AG04449 (cell line): ENCODE measurements at regions not wholly inside any gene's neighbourhood (a gene's known extent, or its start where the extent isn't known, plus 50 kb on each side); places are given as distances from the start of the nearest gene placed in this dataset.

Experiments
- CTCF ChIA-PET: fragments of 350-600 bp; formaldehyde crosslinking; extraction: SDS; loops from one replicate; lab custom pipeline; 2021; ENCODE audit warnings: antibody characterized with exemption; lab: Yijun Ruan, JAX
- POLR2A ChIA-PET: fragments of 400-600, 350-600 bp; formaldehyde crosslinking; extraction: SDS; loops from one replicate; lab custom pipeline; 2020; ENCODE audit warnings: antibody characterized with exemption, inconsistent platforms; lab: Yijun Ruan, JAX
- DNase-seq: peaks from one replicate; pipeline ENCODE4 v3.0.0-alpha.2; 2010; ENCODE audit warnings: low read depth, low spot score
- H3K4me3 ChIP-seq: 2 replicates; pipeline ENCODE4 v1.5.1; 2011; ENCODE audit warnings: low read depth, mild to moderate bottlenecking, control low read depth, low read length
- TF ChIP-seq, protein P1 (sequence below): IDR thresholded peaks from one replicate; pipeline ENCODE4 v1.5.1; 2011; ENCODE audit warnings: mild to moderate bottlenecking, moderate library complexity, low read length, control low read depth, inconsistent platforms; ENCODE audit not compliant: insufficient read depth; ENCODE audit errors: missing control alignments

DNA sequence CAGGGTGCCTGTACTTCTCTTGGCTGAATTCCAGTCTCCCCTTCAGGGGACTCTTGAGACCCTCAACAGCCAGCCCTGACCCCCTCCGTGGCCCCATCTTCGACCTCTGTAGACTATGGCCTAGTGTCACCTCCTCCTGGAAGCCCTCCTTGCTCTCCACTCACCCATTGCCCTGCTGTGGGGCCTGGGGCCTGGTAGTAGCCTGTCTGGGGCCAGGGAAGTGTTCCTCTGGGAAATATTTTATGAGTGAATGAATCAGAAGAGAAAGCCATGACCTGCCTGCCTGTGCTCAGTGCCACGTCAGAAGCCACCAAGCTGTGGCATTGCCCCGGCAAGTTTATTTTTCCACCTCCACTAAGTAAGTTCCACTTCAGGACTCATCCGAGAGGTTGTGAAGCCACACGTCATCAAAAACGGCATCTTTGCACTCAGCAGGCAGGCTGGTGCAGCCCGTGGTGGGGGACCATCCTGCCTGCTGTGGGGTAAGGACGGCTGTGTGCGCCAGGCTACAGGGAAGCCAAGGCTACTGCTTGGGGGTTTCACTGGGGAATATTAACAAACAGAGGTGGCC lies 59.6 kb upstream of the PPARA start:
- no peak overlapping the region for H3K4me3 ChIP-seq
- ChIA-PET POLR2A (no interaction called here), CTCF (interaction anchor here (1.5 to 2.0 kb wide), 2 partner anchors 17 to 84 kb away, joined by 6 to 8 read pairs; no protein-coding TSS in a partner anchor)
- no peak for DNase-seq
- TF ChIP-seq, protein P1, sequence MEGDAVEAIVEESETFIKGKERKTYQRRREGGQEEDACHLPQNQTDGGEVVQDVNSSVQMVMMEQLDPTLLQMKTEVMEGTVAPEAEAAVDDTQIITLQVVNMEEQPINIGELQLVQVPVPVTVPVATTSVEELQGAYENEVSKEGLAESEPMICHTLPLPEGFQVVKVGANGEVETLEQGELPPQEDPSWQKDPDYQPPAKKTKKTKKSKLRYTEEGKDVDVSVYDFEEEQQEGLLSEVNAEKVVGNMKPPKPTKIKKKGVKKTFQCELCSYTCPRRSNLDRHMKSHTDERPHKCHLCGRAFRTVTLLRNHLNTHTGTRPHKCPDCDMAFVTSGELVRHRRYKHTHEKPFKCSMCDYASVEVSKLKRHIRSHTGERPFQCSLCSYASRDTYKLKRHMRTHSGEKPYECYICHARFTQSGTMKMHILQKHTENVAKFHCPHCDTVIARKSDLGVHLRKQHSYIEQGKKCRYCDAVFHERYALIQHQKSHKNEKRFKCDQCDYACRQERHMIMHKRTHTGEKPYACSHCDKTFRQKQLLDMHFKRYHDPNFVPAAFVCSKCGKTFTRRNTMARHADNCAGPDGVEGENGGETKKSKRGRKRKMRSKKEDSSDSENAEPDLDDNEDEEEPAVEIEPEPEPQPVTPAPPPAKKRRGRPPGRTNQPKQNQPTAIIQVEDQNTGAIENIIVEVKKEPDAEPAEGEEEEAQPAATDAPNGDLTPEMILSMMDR: no peak

DNA sequence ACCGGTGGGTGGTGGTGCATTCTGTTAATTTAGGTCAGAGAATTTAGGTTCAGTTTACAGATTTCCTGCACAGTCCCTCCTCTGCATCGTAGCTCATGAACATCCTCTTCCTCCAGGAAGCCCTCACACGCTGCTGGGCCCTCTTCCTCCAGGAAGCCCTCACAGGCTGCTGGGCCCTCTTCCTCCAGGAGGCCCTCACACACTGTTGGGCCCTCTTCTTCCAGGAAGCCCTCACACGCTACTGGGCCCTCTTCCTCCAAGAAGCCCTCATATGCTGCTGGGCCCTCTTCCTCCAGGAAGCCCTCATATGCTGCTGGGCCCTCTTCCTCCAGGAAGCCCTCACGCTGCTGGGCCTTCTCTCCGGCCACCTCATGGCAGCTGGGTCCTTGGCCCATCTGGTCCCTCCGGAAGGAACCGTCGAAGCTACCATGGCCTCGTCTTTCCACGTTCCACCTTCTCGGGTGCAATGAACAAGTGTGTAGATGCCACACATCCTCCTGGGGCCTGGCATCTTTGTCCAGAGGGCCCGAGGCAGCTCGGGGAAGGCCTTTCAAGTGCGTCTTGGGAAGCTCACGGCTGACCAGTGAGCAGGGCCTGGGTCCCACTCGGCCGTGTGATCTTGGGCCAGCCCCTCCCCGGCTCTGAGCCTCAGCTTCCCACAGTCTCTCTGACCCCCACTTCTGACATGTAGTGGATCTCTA lies 58.9 kb upstream of the PPARA start:
- DNase-seq: no peak
- H3K4me3 ChIP-seq: no peak overlapping the region
- TF ChIP-seq, protein P1: no peak
- CTCF ChIA-PET: interaction anchor here (1.5 to 3.7 kb wide), 5 partner anchors 16 to 97 kb away, joined by 5 to 20 read pairs (median 8); no protein-coding TSS in a partner anchor
- POLR2A ChIA-PET: no interaction called here

DNA sequence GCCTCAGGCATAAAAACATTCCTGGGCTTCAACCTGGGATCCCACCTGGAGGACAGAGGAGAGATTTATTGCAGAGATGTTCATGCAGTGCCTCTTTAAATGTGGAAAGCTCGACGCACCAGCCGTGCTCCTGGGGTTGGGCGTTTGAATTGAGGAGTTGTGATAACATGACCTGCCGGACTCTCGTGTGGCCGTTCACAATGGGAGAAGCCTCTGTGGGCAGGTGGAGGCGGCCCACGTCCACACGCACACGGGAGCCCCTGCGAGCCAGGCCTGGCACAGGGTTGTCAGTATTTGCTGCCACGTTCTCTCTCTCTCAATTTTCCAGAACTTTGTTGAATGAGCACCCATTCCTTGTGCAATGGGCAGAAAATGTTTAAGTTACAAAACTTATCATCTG lies 58.3 kb upstream of the PPARA start:
- ChIA-PET CTCF (interaction anchor here (0.6 to 3.7 kb wide), 6 partner anchors 13 to 97 kb away, joined by 3 to 20 read pairs (median 7); no protein-coding TSS in a partner anchor), POLR2A (no interaction called here)
- TF ChIP-seq, protein P1: no peak
- DNase-seq: no peak
- H3K4me3 ChIP-seq: no peak overlapping the region

DNA sequence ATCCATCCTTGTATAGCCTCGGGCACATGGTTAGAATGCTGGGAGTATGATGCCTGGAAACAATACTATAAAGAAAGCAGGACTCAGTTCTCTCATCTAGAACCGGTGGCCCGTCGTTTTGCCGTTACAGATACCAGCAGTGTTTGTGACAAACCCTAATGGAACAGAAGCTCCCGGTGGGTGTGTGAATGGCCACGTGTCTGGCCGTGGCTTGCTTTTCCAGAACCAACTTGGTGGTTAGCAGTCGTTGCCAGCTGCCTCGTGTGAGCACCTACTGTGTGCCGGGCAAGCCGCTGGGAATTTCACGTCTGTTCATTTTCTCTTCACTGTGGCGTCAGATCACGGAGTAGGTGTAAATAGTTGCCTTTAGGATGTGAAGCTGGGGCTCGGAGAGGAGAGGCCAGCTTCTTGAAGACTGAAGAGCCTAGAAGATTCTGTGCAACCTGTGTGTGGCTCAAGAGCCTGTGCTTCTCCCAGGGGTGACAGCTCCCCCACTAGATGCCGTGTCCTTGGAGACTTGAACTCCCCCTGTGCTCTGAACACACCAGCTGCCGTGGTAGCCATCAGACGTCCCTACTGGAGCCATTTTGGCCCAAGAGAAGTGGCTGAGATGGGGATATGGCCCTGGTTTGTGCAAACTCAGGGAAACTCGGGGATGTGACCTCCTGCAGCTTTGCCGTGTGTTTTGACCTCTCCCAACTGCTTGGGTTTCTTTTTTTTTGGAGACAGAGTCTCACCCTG lies 57.5 kb upstream of the PPARA start:
- TF ChIP-seq, protein P1: no peak
- ChIA-PET CTCF (interaction anchor here (0.7 to 3.7 kb wide), 6 partner anchors 14 to 98 kb away, joined by 3 to 20 read pairs (median 6); no protein-coding TSS in a partner anchor), POLR2A (no interaction called here)
- DNase-seq: no peak
- no peak overlapping the region for H3K4me3 ChIP-seq

DNA sequence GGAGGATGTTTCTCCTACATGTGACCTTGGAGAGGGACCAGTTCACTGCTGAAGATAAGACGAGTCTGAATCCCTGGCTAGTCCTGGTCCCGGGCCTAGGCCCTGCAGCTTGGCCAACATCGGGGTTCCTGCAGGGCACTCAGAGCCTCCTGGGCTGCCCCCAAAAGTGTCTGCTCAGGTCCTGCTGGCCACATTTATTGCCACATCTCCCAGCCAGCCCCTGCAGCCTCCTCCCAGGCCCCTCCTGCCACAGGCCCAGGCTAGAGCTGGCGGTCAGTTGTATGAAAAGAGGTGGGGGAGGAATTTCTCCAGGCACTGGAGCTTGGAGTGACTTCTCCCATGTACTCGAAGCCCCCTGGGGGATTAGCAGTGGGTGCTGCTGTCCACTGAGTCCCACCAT lies 56.5 kb upstream of the PPARA start:
- POLR2A ChIA-PET: interaction anchor here (0.7 kb wide), 1 partner anchor 14 kb away, joined by 3 read pairs; no protein-coding TSS in a partner anchor
- TF ChIP-seq, protein P1: no peak
- DNase-seq: no peak
- no peak overlapping the region for H3K4me3 ChIP-seq
- CTCF ChIA-PET: interaction anchor here (1.1 to 3.7 kb wide), 5 partner anchors 23 to 99 kb away, joined by 3 to 20 read pairs (median 5); no protein-coding TSS in a partner anchor

DNA sequence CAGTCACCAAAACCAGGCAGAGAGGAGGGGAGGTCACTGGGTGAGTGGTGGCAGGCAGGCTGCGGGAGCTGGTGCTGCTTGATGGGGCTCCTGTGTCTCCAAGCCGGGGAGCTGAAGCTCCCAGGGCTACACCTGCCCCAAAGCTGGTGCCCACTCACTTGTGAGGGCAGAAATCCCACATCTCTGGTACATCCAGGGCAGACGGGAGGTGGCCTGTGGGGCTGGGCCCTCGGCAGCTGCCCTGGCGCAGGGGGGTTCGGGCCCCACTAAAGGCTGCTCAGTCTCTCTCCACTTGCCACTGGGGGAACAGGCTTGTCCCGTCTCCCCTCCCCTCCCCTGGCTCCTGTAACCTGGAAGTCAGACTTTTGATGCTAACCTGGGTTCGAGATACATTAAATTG lies 55.6 kb upstream of the PPARA start:
- CTCF ChIA-PET: interaction anchor here (0.8 to 3.7 kb wide), 5 partner anchors 22 to 100 kb away, joined by 3 to 20 read pairs (median 3); no protein-coding TSS in a partner anchor
- no peak for DNase-seq
- no peak overlapping the region for H3K4me3 ChIP-seq
- POLR2A ChIA-PET: no interaction called here
- TF ChIP-seq, protein P1: no peak
